IMR-90 (cell line): ENCODE measurements at regions not wholly inside any gene's neighbourhood (a gene's known extent, or its start where the extent isn't known, plus 50 kb on each side); places are given as distances from the start of the nearest gene placed in this dataset.

Experiments used
- ATAC-seq: fragments of 200-7000 bp; cut with Tn5 transposase; 2 replicates; pipeline ENCODE4 v1.9.1; 2020; ENCODE audit warnings: low read depth, mild to moderate bottlenecking, moderate library complexity
- BruUV-seq: library from RNA; stranded (reverse); fragments of 400-500 nt; replicated peaks from 2 replicates; lab custom pipeline; 2021; lab: Mats Ljungman, UMichigan
- CTCF ChIA-PET: fragments of 300-600 bp; formaldehyde crosslinking; extraction: SDS; loops from one replicate; lab custom pipeline; 2021; ENCODE audit warnings: antibody characterized with exemption; lab: Yijun Ruan, JAX
- POLR2A ChIA-PET: fragments of 300-600 bp; sonication (Branson Sonifier 250); formaldehyde crosslinking; loops from one replicate; lab custom pipeline; 2022; ENCODE audit warnings: antibody characterized with exemption; ENCODE audit not compliant: unreplicated experiment; lab: Charles Lee
- DNase-seq: peaks from one replicate; pipeline ENCODE4 v3.0.0; 2013
- H2AFZ ChIP-seq: replicated peaks from 2 replicates; pipeline ENCODE3; 2013; ENCODE audit warnings: low read length, mild to moderate bottlenecking; ENCODE audit not compliant: poor library complexity
- H2AK5ac ChIP-seq: 2 replicates; pipeline ENCODE4 v1.6.1; 2013; ENCODE audit warnings: low read depth, low read length, inconsistent platforms
- H2AK9ac ChIP-seq: replicated peaks from 2 replicates; pipeline ENCODE3; 2013; ENCODE audit warnings: mild to moderate bottlenecking, low read depth, low read length, moderate library complexity; ENCODE audit not compliant: poor library complexity
- H2BK120ac ChIP-seq: 2 replicates; pipeline ENCODE4 v1.6.1; 2013; ENCODE audit warnings: low read depth, low read length, inconsistent platforms
- H2BK15ac ChIP-seq: 3 replicates; pipeline ENCODE4 v1.6.1; 2013; ENCODE audit warnings: low read depth, low read length, inconsistent platforms
- H2BK20ac ChIP-seq: 2 replicates; pipeline ENCODE4 v1.6.1; 2013; ENCODE audit warnings: low read depth, mild to moderate bottlenecking, inconsistent platforms, low read length, moderate library complexity
- H2BK5ac ChIP-seq: 2 replicates; pipeline ENCODE4 v1.6.1; 2013; ENCODE audit warnings: mild to moderate bottlenecking, low read depth, low read length, inconsistent platforms; ENCODE audit not compliant: poor library complexity, severe bottlenecking
- H3K14ac ChIP-seq: replicated peaks from 2 replicates; pipeline ENCODE4 v1.6.1; 2013; ENCODE audit warnings: low read depth, low read length, inconsistent platforms
- H3K18ac ChIP-seq: 2 replicates; pipeline ENCODE4 v1.6.1; 2013; ENCODE audit warnings: low read depth, low read length, control low read depth
- H3K23ac ChIP-seq: 2 replicates; pipeline ENCODE4 v1.6.1; 2013; ENCODE audit warnings: low read depth, low read length, inconsistent platforms
- H3K27ac ChIP-seq: 2 replicates; pipeline ENCODE4 v1.5.1; 2013; ENCODE audit warnings: mild to moderate bottlenecking, control low read depth, low read length; ENCODE audit not compliant: insufficient read depth
- H3K27me3 ChIP-seq: 2 replicates; pipeline ENCODE4 v1.6.1; 2013; ENCODE audit warnings: low read length; ENCODE audit not compliant: control insufficient read depth, insufficient read depth
- H3K36me3 ChIP-seq: 2 replicates; pipeline ENCODE4 v1.6.1; 2013; ENCODE audit warnings: low read length, mixed read lengths; ENCODE audit not compliant: control insufficient read depth, insufficient read depth
- H3K4ac ChIP-seq: 2 replicates; pipeline ENCODE4 v1.6.1; 2013; ENCODE audit warnings: low read depth, low read length, inconsistent platforms
- H3K4me1 ChIP-seq: 2 replicates; pipeline ENCODE4 v1.6.1; 2013; ENCODE audit warnings: low read length, mixed read lengths; ENCODE audit not compliant: control insufficient read depth, insufficient read depth
- H3K4me2 ChIP-seq: 2 replicates; pipeline ENCODE4 v1.6.1; 2013; ENCODE audit warnings: low read depth, mild to moderate bottlenecking, control low read depth, low read length, moderate library complexity
- H3K4me3 ChIP-seq: 2 replicates; pipeline ENCODE4 v1.5.1; 2013; ENCODE audit warnings: low read depth, mild to moderate bottlenecking, control low read depth, low read length, moderate library complexity; ENCODE audit not compliant: insufficient read depth
- H3K56ac ChIP-seq: 2 replicates; pipeline ENCODE4 v1.6.1; 2013; ENCODE audit warnings: low read length, inconsistent platforms; ENCODE audit not compliant: insufficient read depth; ENCODE audit errors: extremely low read depth
- H3K79me1 ChIP-seq, 2 experiments: 2 replicates each; pipeline ENCODE4 v1.6.1; 2013; ENCODE audit warnings: low read length in 2 of 2, inconsistent platforms in 1 of 2, low read depth in 1 of 2
- H3K9ac ChIP-seq: 2 replicates; pipeline ENCODE4 v1.6.1; 2013; ENCODE audit warnings: low read depth, low read length, control low read depth
- H3K9me1 ChIP-seq: 2 replicates; pipeline ENCODE4 v1.6.1; 2013; ENCODE audit warnings: low read length, inconsistent platforms; ENCODE audit not compliant: insufficient read depth
- H3K9me3 ChIP-seq: 2 replicates; pipeline ENCODE4 v1.6.1; 2013; ENCODE audit warnings: low read length; ENCODE audit not compliant: control insufficient read depth, insufficient read depth
- H4K20me1 ChIP-seq: 2 replicates; pipeline ENCODE4 v1.6.1; 2013; ENCODE audit warnings: low read length, inconsistent platforms; ENCODE audit not compliant: insufficient read depth
- H4K5ac ChIP-seq: 2 replicates; pipeline ENCODE4 v1.6.1; 2013; ENCODE audit warnings: mild to moderate bottlenecking, low read depth, low read length, control low read depth
- H4K8ac ChIP-seq, 2 experiments: 2 replicates each; pipeline ENCODE4 v1.6.1; 2013; ENCODE audit warnings: low read depth in 2 of 2, low read length in 2 of 2, control low read depth in 1 of 2, inconsistent platforms in 1 of 2
- H4K91ac ChIP-seq: 2 replicates; pipeline ENCODE4 v1.6.1; 2013; ENCODE audit warnings: low read depth, low read length, inconsistent platforms; ENCODE audit not compliant: insufficient read depth
- CEBPB ChIP-seq: IDR thresholded peaks from 2 replicates; pipeline ENCODE4 v1.6.1; 2012; ENCODE audit warnings: low read depth, low read length, improper control_type of control experiment
- MXI1 ChIP-seq: IDR thresholded peaks from 2 replicates; pipeline ENCODE4 v1.6.1; 2012; ENCODE audit warnings: low read depth, mild to moderate bottlenecking, low read length, moderate library complexity, borderline replicate concordance
- WGBS, 2 experiments: methylation state at CpG; one replicate each; pipeline versions ENCODE4 v1.1.5 to v1.1.7; 2013; ENCODE audit warnings: missing lambda C conversion rate in 2 of 2; ENCODE audit not compliant: insufficient read length in 1 of 2; ENCODE audit errors: extremely low coverage in 2 of 2; 5-methylcytosine and 5-hydroxymethylcytosine counted together
- dilution Hi-C: fragments of 300-500 bp; cut with HindIII; formaldehyde crosslinking; loops from one replicate; pipeline ENCODE4 v1.14.3; 2018; ENCODE audit warnings: low sequenced_read_pairs; ENCODE audit not compliant: unreplicated experiment
- in situ Hi-C: fragments of 300-500 bp; cut with MboI; formaldehyde crosslinking; loops from 3 replicates; pipeline ENCODE4 v1.14.3; 2019; ENCODE audit warnings: low sequenced_read_pairs, inconsistent platforms, mixed read lengths
- intact Hi-C: fragments of 100-400 bp; cut with micrococcal nuclease; formaldehyde crosslinking; loops from 2 replicates; pipeline ENCODE4 v1.10.0; 2022

DNA sequence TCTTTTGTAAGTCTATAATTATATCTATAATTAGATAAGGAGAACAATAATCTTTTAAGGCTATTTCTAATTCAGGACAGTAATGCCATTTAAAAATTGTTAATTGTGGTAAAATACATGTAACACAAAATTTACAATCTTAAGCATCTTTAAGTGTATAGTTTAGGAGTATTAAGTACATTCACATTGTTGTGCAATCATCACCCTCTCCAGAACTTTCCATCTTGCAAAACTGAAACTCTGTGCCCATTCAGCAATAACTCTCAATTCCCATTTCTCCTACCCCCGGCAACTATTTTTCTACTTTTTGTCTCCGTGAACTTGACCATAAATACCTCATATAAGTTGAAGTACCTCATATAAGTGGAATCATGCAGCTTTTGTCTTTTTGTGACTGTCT lies 93.9 kb upstream of the KCNA3 start:
- Histone ChIP-seq H2BK20ac (no peak overlapping the region), H3K27me3 (peaks cover 4% of the 10 kb centered on the region; the same call in 1 of the 2 replicates), H3K9me1 (no peaks in the 10 kb centered on the region), H3K9me3 (no peaks in the 10 kb centered on the region), H2BK5ac (no peak overlapping the region), H3K14ac (no peak overlapping the region), H3K56ac (no peak overlapping the region), H3K9ac (no peak overlapping the region), H3K4me3 (no peak overlapping the region), H3K27ac (no peak overlapping the region), H2AK9ac (no peak overlapping the region), H4K8ac (no peak overlapping the region), H2BK120ac (no peak overlapping the region), H3K4ac (no peak overlapping the region), H2BK15ac (no peak overlapping the region), H3K4me1 (no peaks in the 10 kb centered on the region), H4K91ac (no peak overlapping the region), H3K18ac (no peak overlapping the region), H3K36me3 (no peaks in the 10 kb centered on the region), H2AK5ac (no peak overlapping the region), H4K5ac (no peak overlapping the region), H3K79me1 (no peaks in the 10 kb centered on the region), H2AFZ (no peak overlapping the region), H3K4me2 (no peak overlapping the region), H4K20me1 (no peaks in the 10 kb centered on the region), H3K23ac (no peak overlapping the region)
- ChIA-PET CTCF (no interaction called here), POLR2A (no interaction called here)
- TF ChIP-seq MXI1 (no peak), CEBPB (peak; percentile 53)
- intact Hi-C loops (no loop called here), dilution Hi-C loops (no loop called here), in situ Hi-C loops (loop anchor here (5.0 kb wide), 1 partner anchor 136 kb away; no protein-coding TSS in a partner anchor)
- no peak for DNase-seq
- WGBS, 2 experiments = no CpG with 5 or more reads among the region's 2 CpGs
- no TSS peak for BruUV-seq
- ATAC-seq = no peak
